Ureter (tissue), 1 donor: ENCODE measurements at regions not wholly inside any gene's neighbourhood (a gene's known extent, or its start where the extent isn't known, plus 50 kb on each side); places are given as distances from the start of the nearest gene placed in this dataset.
A peak's percentile ranks its signal among the peaks of the same experiment; 100 is the strongest.
"Not testable (repeated sequence)": the region's sequence is repeated elsewhere in the genome, so short reads cannot be mapped to it uniquely, and the experiment has no call there.

Source experiments
- DNase-seq: peaks from one replicate; pipeline ENCODE4 v3.0.0-alpha.2; 2020; ENCODE audit warnings: low spot score
- donor health status: DM: yes; HTN: yes; CAD: no.

DNA sequence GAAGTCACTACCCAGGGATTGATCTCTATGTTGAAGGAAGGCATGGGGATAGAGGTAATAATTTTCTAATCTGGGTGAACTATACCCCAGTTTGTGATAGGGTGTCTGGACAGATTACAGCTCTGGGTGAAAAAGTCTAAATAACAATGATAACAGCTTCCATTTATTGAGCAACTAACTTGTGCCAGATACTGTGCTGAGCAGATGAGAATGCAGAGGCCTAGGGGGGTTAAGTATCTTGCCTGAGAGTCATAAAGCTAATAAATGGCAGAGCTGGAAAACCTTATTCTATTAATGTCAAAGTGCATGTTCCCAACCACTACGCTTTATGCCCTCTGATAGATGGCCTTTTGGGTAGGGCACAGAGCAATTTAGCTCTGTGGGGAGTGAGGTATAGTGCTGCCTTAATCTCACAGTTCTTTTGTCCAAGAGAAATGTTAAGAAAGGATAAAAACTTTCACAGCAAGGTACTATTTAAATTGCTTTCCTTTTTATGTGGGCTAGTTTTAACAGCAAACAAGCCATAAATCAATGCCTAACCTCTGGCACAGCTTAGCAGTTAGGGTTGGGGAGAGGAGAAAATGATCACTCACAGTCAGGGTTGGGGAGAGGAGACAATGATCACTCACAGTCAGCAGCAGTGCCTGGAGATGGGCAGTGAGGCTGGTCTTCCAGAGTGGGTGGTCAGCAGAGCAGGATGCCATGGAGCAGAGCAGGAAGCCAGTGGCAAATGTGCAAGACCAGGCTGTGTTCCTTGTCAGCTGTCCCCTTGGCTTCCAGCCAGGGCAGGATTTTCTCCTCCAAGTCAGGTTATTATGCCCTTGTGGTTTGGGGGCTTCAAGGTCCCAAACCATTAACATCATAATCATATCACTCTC is 187.0 kb downstream of the CARTPT start:
- DNase-seq: no peak

DNA sequence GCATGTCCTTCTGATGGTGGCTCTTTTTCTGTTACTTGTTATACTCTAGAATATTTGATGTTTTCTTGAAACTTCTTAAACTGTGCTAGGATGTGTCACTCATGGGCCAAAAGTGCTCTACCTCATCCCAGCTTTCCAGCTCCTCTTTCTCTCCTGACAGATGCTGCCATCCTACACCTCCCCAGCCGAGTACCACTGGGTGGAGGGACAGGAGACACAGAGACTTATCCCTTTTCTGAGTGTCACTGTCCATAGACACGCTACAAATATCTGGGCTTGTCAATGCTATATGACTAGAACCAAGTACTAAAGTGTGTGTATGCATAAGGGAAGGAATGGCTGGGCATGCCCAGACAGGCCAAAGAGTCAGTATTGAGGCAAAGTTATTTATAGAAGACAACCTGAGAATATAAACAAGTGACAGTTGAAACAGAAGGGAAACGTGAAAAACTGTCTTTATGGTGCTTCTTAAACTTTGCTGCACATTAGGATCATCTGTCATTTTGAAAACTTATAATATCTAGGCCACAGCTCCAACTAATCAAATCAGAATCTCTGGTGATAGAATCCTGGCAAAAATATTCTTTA is 188.0 kb downstream of the CARTPT start:
- no peak for DNase-seq

DNA sequence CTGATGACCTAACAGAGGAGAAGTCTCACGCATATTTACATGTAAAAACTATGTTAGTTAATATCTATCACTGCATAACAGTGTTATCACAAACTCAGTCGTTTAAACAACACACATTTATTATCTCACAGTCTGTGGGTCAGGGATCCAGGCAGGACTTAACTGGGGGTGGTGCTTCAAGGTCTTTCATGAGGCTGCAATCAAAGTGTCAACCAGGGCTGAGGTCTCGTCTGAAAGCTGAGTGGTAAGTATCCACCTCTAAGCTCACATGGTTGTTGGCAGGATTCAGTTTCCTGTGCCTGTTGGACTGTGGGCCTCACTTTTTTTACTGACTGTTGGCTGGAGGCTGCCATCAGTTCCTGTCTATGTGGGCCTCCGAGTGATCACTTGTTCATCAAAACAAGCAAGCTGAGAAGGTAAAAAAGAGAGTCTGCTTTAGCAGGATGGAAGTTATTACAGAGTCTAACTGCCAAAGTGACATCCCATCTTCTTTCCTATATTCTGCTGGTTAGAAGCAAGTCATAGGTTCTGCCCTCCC is 188.6 kb downstream of the CARTPT start:
- DNase-seq: no peak

DNA sequence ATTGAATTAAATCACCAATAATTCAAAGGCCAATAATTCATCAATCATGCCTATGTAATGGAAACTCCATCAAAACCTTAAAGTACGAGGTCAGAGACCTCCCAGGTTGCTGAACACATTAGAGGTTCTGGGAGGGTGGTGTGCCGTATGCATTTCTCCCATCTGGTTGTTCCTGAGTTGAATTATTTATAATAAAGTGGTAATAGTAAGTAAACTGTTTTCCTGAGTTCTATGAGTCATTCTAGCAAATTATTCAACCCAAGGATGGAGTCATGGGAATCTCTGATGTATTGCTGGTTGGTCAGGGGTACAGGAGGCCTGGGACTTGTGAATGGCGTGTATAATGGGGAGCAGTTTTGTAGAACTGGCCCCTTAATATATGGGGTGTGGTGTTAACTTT is 191.7 kb downstream of the CARTPT start:
- no peak for DNase-seq

DNA sequence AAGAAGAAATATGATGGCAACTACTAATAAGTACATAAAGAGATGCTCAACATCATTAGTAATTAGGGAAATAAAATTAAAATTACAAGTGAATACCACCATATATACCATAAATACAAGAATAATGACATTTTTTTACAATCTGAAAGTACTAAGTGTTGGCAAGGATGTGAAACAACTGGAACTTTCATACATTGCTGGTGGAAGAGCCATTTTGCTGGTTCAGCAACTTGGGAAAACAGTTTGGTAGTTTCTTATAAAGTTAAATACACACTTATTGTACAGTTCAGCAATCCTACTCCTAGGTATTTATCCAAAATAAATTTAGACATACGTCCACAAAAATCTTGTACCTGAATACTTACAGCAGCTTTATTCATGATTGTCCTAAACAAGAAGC is 192.9 kb downstream of the CARTPT start:
- no peak for DNase-seq

DNA sequence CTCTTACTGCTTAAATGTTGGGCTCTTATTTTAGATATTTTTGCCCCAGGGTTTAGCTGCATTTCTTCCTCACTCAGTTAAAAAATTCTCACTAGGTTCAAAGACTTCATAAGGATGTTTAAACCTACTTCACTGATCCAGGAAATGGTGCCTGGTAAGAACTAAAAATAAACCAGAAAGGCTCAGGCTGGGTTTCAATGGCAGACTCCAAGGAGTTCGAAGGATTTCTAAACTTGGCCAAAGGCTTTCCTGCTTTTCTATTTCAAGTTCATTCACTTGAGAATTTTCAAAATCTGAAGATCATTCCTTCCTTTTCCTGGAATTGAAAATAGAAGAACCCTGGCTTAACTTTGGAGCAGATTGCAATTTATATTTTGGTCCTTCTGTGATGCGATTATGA is 193.0 kb upstream of the MAP1B start:
- DNase-seq: no peak

DNA sequence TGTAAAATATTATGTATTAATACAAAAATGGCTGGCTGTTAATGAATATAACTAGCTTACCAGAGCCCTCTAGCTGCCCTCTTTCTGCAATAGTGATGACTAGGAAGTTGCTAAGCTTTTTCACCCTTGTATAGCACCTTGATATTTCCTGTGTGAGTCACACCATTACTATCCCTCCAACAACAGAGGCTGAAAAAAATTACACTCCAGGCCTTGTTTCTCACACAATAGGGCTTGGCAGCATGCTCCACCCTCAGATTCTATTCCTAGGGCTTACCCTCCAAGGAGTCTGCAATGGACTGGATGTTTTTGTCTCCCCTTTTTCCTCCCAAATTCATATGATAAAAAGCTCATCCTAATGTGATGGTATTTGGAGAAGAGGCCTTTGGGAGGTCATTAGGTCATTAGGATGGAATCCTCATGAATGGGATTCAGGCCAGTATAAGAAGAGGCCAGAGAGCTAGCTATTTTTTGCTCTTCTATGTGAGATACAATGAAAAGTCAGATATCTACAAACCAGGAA is 184.6 kb upstream of the MAP1B start:
- no peak for DNase-seq

DNA sequence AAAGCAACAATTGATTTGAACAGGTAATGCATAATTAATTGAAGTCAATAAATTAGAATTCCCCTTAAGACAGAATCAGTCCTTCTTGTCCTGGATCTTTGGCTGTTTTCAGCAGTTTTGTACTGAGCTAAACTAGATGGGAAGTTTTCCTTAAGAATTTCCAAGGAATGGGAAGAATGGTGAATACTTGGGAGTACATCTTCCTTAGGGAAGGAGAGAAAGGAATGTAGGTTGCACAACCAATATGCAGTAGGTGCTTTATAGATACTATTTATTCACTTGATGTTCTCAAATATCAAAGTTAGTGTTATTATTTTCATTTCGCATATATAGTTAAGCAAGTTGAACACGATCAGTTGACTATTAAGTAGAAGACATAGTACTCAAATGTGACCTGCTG is 183.5 kb upstream of the MAP1B start:
- no peak for DNase-seq

DNA sequence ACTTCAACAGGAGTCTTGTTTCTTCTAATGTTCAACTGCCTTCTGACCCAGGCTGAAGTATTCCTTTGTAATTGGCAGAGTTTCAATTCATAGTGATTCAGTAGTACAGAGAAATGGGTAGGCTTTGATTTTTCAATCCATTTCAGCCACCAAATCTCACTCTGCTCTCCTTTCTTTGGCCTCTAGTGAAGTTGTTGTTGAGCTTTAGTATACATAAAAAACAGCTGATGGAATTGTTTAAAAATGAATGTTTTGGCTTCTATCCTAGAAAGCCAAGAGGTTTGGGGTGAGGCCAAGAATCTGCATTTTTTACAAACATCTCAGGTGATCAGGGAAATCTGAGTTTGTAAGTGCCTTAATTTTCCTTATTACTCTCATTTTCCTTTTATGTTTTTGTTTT is 182.9 kb upstream of the MAP1B start:
- DNase-seq: no peak

DNA sequence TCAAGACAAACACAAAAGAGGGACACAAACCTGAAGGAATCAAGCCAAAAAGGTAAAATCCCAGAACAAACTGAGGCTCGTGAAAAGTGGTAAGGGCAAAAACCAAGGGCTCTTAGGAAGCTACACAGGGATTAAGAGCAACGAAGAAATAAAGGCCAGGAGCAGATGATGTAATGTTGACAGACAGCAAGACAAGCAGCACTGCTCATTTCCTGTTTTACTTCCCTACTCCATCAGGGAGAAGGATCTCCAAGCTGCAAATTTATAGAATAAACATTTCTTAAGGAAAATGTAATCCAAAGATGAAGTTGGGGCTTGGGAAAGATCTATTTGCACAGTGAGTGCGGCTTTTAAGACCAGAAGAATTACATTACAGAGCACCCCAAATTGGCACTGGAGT is 182.3 kb upstream of the MAP1B start:
- no peak for DNase-seq

DNA sequence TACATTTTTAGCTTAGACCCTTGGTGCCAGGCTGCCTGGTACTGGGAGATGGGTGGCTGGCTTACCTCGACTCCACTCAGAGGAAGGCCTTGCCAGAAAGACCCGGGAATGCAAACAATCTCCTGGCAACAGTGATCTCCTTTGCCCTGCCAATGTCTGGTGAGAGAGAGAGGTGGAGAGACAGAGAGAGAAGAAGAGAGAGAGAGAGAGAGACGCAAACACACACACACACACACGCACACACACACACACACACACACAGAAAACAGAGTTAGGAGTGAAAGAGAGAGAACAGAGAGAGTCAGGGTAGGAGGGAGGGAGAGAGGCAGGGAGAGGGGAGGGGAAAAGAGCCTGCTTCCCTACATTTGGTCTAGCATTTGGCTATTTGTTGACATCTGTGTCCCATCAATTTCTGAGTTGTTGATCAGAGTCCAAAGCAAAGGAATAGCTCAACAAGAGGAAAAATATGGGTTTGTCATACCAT is 181.6 kb upstream of the MAP1B start:
- no peak for DNase-seq

DNA sequence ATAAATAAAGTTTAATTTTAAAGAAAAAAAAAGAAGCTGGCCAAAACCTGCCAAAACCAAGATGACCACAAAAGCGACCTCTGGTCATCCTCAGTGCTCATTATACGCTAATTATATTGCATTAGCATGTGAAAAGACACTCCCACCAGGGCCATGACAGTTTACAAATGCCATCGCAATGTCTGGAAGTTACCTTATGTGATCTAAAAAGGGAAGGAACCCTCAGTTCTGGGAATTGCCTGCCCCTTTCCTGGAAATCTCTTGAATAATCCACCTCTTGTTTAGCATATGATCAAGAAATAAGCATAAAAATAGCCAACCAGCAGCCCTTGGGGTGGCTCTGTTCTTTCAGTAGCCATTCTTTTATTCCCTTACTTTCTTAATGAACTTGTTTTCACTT is 178.3 kb upstream of the MAP1B start:
- no peak for DNase-seq

DNA sequence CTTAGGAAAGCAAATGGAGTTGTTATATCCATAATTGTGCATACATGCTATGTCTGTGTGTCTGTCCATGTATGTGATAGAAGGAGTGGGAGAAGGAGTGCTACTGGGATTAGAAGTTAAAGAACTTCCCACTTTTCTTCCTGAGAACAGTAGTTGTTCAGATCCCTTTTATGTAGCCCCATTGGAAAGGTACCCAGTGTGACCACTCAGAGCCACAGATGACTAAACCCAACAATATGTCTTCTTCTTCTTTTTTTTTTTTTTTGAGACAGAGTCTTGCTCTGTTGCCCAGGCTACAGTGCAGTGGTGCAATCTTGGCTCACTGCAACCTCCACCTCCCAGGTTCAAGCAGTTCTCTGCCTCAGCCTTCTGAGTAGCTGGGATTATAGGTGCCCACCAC is 176.7 kb upstream of the MAP1B start:
- DNase-seq: not testable (repeated sequence)

DNA sequence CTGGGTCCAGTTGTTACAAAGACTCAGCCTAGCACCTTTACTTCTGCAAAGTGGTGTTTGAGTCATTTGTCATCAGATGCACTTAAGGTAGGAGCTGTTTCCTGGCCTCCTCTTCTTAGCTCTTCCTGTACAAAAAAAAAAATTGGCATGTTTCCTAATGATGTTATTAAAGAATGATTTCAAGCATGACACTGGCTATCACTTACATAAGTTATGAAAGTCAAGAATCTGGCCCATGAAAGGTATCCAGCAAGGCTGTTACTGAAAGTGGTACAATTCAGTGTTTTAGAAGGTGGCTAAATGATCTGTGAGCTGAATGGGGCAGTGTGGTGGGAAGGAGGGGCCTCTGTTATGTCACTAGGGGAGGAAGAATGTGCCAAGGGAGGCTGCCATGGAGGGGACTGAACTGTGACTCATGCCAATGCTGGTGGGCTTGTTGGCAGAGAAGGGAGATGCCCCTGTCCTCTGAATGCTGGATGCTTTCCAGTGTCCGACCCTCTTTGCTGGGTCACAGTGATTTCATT is 175.1 kb upstream of the MAP1B start:
- no peak for DNase-seq

DNA sequence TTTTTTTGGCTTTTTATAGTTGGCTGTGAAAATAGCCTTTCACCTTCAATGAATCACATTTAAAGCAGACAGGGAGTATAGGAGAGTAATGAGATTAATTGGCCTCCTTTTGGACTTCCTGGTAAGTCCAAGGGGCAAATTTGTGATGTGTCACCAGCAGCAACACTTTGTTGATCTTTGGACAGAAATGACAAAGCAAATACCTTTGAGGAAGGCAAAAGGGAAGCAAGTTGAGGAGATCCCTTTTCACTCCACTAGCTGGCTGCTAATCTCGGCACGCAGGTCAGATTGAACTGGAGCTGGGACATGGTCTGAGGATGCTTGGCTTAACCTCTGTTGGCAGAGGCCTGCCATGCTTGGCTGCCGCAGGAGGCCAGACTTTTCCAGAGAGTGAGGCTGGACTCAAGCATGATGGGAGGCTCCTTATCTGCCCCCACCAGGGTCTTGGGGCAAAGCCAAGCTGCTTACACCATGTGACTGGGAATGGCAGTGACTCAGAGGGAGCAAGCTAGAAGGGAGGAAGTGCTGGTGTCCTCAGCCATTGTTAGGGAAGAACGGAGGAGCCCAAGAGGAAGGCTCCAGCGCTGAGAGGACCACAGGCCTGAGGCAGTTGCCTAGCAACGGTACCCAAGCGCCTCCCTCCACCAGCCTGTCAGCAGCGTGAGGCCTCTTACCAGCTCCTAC is 174.5 kb upstream of the MAP1B start:
- DNase-seq: peak; percentile 81

DNA sequence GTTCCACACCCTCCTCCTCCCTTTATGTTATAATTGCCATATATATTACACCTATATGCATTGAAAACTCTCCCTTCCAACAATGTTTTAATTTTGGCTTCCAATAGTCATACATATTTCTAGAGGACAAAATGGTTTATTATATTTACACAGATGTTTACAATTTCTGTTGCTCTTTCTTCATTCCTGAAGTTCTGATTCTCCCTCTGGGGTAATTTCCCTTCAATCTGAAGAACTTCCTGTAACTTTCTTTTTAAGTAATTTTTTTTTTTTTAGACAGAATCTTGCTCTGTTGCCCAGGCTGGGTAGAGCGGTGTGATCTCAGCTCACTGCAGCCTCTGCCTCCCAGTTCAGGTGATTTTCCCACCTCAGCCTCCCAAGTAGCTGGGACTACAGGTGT is 173.0 kb upstream of the MAP1B start:
- no peak for DNase-seq

DNA sequence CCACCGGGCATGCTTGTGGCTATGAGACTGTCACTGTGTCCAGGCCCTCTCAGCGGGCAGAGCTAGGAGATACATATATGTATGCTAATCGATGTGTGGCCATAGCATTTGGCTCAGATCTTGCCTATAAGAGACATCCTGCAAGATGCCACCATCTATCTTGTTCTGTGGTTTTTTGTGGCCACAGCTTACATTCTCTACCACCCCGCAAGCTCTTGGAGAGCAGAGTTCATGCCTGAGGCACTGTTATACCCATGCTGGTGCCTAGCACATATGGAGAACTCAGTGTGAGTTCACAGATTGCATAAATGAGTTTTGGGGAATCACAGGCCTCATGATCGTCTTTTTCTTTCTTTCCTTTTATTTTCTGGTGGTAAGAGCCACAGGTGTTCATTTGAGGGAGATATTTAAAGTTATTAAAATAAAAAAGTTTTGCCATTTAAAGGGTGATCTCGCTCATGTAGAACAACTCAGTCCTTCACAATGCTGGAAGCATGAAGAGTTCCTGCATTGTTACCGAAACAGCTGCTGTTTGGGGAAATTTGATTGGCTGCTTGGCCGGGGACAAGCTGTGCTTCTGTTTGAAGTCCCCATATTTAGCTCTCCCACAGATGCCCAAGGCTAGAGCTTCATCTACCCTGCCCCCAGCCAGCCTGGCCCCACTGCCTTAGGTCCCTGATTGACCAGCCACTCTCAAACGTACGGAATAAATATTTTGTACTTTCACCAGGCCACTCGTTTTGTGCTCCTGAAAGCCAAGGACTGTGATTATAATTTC is 169.2 kb upstream of the MAP1B start:
- no peak for DNase-seq

DNA sequence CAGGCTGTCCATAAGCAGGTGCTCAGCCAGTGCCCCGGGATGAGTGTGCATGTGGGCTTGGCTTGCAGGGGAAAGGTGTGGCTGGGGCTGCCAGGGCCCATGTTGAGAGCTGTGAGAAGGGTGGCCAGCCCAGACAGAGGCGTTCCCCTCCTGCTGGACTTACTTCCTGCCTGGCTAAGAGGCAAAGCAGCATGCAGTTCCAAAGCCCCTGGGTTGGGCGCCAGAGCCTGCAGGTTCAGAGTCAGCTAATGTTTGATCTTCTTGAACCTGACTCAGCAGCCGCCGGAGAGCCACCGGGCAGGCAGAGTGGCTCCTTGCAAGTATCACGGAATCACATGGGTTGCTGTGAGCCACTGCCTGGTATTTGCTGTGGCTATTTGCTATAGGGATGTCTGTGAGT is 168.4 kb upstream of the MAP1B start:
- peak; percentile 66 for DNase-seq

DNA sequence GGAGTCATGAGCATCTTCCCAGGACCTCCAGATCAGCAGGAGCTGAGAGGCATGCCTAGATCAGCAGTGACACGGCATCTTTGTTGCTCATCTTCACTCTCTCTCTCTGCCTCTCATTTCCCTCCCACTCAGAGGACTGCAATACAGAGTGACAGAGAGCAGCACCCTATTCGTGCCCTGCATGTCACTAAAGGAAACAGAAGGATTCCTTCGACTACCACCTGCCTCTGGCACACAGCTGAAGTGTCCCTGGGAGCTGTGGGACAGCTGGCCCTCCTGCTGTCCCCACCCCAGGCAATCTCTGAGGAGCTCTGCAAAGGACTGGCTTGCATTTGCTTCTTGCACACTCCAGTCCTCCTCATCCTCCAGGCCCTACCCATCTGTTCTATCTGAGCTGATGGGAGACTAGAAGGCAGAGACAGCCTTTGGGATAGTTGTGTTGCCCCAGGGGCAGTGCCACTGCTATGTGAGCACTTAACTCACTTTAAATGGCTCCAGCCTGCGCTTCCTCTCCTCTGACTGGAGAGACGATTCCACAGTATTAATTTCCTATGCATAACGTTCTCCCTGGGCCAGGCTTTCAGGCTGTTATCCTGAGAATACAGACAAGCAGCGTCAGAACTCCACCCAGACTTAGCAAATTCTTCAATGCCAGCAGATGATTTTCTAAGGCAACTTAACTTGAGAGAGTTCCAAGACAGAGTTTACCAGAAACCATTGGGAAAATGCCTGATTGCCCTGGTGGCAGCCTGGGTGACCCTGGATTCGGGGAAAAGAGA is 167.6 kb upstream of the MAP1B start:
- no peak for DNase-seq

DNA sequence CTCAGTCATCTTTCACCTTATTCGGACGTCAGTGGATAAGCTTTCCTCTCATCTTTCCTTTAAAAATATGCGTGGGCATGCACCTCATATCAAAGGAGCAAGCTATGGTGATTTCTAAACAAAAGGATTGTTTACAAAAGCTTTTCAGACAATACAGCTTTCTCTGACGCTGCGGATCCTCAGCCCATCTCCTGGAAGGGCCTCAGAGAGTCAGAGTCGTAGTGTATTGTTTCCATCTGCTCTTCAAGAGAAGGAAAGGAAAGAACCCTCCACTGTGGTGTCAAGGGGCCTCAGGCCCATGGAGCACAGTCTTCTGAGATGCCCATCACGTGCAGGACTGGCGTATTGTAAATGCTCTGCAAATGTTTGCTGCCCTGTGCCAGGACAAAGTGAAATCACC is 163.4 kb upstream of the MAP1B start:
- no peak for DNase-seq

DNA sequence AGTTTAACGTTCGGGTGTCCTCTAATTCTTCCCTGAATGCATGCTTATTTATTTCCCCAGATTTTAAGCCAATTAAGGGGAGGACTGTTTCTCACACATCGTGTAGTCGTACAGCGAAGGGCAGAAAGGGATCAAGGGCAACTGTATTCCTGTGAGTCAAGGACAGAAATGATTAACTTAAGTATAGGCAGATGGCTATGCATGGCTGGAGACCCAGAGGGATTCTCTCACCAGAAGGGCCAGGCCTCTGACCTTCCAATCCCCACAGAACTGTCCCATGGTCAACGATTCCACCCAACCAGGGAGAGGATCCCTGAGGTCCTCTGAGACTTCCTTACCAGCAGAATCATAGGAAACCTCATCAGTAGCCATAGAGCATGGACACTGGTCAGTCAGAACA is 161.8 kb upstream of the MAP1B start:
- DNase-seq: no peak
